NCI-H524 (cell line): ENCODE measurements at regions not wholly inside any gene's neighbourhood (a gene's known extent, or its start where the extent isn't known, plus 50 kb on each side); places are given as distances from the start of the nearest gene placed in this dataset.

Experiments
- DNase-seq, 2 experiments: peaks; one replicate each; lab custom pipeline; 2025; lab: John Stamatoyannopoulos, UW

DNA sequence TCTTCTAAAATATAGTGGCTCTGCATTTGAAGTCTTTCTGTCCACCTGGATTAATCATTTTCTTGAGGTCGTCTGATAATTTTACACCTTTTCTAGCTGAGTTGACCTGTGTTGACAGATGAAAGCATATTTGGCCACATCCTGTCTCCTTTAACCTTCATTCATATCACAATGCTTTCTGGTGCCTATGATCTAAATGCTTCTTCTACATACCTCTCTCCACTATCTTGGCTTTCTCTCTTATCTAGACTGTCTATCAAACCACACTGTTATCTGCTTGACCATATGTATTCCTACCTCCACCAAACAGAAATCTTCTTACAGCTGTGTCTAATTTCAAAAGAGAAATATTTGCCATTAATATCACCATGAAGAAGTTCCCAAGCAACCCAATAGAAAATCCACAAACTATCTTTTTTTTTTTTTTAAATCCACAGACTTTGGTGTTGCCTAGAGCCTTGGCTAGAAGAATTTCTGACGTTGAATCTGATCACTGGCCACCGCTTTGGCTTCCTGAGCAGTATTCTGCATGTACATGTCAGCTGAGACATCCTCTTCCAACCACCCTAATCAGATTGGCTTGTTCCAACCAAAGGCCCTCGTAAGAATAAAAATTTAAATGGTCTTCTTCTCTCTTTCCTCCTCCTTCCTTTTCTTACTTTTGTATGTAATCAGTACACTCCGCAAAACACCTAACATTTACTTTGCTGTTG is 66.3 kb upstream of the SP4 start:
- DNase-seq, result no peak

DNA sequence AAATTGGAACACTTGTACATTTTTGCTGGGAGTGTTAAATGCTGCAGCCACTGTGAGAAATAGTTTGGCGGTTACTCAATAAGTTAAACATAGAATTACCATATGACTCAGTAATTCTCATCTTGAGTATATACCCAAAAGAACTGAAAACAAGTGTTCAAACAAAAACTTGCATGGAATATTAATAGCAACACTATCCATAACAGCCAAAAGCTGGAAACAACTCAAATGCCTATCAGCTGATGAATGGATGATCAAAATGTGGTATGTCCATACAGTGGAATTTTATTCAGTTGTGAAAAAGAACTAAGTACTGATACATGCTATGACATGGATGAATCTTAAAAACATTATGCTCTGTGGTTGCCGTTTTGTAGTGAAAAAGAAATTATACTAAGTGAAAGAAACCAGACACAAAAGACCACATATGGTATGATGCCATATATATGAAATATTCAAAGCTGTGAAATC is 63.0 kb upstream of the SP4 start:
- DNase-seq, result no peak

DNA sequence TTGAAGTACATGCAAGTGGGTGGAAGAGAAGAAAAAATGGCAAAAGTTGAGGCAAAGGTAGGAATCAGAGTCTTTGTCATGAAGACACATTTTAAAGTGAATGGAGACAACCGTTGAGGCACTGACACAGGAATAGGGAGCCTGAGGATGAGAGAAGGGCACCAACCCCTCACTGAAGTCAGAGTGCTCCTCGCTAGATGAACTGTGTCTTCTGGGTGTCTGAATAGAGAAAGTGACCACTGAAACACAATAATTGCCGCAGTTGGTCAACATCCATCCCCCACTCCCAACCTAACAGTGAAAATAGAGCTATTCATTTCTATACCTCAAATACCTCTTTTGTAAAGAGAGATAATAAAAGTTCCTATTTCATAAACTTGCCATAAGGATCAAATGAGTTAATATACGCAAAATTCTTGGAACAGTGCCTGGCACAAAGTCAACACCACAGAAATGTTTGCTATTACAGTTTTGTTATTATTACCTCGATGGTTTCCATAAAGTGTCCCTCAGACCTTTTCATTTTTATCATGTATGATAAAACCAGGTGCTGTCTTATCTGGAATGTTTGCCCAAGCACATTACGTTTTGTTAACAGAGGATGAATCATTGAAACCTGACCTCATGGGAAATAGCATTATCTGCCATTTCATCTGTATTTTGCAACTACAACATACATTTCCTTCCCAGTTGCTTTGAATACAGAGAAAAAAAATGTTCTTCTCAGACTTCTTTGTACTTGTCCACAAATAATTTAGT is 61.8 kb upstream of the SP4 start:
- no peak for DNase-seq

DNA sequence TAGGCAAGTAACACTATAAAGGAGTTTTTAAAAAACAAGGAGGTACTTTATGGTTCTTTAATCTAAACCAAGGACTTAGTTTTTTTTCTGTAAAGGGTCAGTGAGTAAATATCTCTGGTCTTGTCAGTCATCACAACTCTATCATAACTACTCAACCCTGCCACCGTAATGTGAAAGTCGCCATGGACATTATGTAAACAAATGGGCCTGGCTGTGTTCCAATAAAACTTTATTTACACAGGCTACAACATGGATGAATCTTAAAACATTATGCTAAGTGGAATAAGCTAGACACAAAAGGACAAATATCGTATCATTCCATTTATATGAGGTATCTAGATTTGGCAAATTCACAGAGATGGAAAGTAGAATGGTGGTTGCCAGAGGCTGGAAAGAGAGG is 60.8 kb upstream of the SP4 start:
- no peak for DNase-seq

DNA sequence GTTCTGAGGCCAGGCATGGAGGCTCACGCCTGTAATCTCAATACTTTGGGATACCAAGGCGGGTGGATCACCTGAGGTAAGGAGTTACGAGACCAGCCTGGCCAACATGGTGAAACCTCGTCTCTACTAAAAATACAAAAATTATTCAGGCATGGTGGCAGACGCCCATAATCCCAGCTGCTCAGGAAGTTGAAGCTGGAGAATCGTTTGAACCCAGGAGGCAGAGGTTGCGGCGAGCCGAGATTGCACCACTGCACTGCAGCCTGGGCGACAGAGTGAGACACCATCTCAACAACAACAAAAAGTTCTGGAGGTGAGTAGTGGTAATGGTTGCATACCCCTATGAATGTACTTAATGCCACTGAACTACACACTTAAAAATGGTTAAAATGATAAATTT is 60.3 kb upstream of the SP4 start:
- DNase-seq, result no peak

DNA sequence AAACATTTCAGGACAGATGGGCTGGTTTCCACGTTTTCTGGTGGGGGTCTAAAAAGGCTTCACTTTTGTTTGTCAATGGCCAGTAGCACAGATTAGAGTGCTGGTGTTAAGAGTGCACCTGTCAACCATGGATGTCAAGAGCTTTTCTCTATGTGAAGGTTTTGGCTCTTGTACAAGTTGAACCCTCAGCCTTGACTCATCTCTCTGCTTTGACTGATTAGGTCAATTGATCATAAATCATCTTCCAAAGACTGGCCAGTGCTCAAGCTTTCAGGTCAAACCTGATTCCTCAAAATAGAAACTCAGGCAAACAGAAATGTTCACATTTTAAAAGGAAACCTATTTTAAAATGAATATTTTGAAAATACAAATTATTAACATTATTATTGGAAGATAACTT is 59.6 kb upstream of the SP4 start:
- DNase-seq, result peak in 1 of 2 experiments; percentile 33

DNA sequence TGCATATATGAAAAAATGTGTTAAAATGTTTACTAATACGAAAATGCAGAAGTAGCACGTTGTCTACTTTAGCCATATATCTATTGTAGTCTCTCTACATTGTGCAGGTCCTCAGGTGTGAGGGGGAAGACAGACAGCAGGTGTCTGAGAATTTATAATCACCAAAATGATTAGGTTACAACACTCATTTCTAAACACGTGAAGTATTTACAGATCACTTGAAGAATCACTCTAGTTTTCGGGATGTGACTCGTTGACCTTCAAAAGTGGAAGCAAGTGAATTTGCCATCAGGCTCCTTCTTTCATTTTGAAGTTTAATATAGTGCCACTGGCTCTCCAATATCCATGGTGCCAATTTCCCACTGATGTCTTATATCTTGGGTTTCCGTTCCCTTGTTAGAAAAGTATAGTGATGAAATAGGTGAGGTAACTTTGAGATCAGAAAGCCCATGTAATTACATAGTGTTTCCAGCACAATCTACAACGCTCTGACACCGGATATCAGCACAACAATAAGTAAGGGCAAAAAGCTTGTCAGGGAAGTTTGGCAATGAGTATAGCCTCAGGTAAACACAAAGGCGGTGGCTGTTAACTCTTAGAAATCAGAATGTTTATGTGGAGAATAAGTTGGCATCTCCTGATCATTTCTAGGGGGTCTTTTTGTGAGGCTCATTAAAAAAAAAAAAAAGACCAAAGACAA is 57.5 kb upstream of the SP4 start:
- no peak for DNase-seq

DNA sequence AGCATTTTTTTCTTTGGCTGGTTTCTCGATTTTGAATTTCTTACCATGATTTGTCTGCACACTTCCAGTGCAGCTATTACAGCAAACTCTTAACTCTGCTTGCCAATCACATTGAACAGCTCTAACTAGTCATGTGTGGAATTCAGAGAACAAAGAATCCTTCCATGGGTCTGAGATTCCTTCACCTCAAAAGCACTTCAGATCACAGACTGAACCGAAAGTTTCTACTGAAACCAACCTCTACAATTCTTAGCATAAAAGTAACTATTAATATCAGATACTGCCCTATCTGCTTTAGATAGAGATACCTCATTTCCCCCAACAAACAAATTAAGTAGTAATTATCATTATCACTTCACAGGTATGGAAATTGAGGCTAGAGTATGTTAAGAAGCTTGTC is 56.5 kb upstream of the SP4 start:
- DNase-seq, result no peak

DNA sequence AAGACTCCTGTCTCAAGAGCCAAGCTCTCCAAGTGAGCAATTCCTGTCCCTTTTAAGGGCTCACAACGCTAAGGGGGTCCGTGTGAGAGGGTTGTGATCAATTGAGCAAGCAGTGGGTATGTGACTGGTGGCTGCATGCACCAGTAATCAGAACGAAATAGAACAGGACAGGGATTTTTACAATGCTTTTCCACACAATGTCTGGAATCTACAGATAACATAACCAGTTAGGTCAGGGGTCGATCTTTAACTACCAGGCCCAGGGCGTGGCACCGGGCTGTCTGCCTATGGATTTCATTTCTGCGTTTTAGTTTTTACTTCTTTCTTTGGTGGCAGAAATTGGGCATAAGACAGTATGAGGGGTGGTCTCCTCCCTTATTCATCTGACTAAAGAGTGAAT is 54.9 kb upstream of the SP4 start:
- no peak for DNase-seq

DNA sequence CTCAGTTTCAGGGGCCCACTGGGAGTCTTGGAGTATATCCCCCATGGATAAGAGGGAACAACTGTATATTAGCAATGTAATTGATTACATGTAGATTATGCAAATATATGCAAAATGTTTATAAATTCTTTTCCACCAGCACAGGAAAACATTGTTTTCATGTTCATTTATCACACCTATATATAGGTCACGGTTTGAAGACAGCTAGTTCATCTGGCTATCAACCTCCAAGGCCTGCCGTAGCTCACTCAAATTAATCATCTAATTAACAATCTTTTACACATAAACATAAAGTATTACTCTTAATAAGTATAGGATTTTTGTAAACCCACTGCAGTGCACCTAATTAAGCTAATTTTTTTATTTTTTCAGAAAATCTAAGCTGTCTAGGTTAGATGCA is 53.7 kb upstream of the SP4 start:
- no peak for DNase-seq

DNA sequence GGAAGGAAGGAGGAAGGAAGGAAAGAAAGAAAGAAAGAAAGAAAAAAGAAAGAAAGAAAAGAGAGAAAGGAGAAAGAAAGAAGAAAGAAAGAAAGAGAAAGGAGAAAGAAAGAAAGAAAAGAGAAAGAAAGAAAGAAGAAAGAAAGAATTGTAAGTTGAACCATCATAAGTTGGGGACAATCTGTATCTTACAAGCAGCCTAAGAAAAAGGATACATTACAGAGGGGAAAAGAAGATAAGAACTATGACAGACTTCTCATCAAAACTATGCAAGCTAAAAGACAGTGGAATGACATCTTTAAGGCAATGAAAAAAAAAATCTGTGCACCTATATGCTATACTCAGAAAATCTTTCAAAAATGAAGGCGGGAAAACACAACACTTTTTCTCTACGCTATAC is 50.3 kb upstream of the SP4 start:
- DNase-seq, result no peak
